ENCODE measurements at regions not wholly inside any gene's neighbourhood (a gene's known extent, or its start where the extent isn't known, plus 50 kb on each side); places are given as distances from the start of the nearest gene placed in this dataset.

GRCh38 chr4:123737156-123737555 lies 340.6 kb downstream of the SPRY1 start:
- TF ChIP-seq CTCF (IDR thresholded peaks at IDR 0.05) (no peak), EP300 (IDR thresholded peaks at IDR 0.05) (no peak), POLR2AphosphoS5 (IDR thresholded peaks at IDR 0.05) (no peak), POLR2A (IDR thresholded peaks at IDR 0.05) (no peak)

Data from upper lobe of left lung (tissue), 4 donors.